Immature natural killer cell (primary cell): ENCODE measurements at regions not wholly inside any gene's neighbourhood (a gene's known extent, or its start where the extent isn't known, plus 50 kb on each side); places are given as distances from the start of the nearest gene placed in this dataset.
"Not testable (repeated sequence)": the region's sequence is repeated elsewhere in the genome, so short reads cannot be mapped to it uniquely, and the experiment has no call there.

Experiments used
- DNase-seq, 3 donors: peaks; one replicate each; pipeline ENCODE4 v3.0.0; 2022; ENCODE audit warnings: mixed read lengths in 1 of 3
- H3K27ac Mint-ChIP-seq, 6 donors: one replicate each; pipeline ENCODE4 v1.8.0; 2020; ENCODE audit warnings: mixed read lengths in 6 of 6, mild to moderate bottlenecking in 5 of 6, inconsistent platforms in 4 of 6, moderate library complexity in 3 of 6
- H3K27me3 Mint-ChIP-seq, 3 donors: one replicate each; pipeline ENCODE4 v1.8.0; 2020 to 2021; ENCODE audit warnings: low read depth in 3 of 3, mild to moderate bottlenecking in 3 of 3, mixed read lengths in 3 of 3, moderate library complexity in 3 of 3, inconsistent platforms in 1 of 3
- H3K36me3 Mint-ChIP-seq, 3 donors: one replicate each; pipeline ENCODE4 v1.8.0; 2020; ENCODE audit warnings: mixed read lengths in 3 of 3, inconsistent platforms in 2 of 3, mild to moderate bottlenecking in 2 of 3
- H3K4me1 Mint-ChIP-seq, 2 donors: one replicate each; pipeline ENCODE4 v1.8.0; 2020; ENCODE audit warnings: inconsistent platforms in 2 of 2, mild to moderate bottlenecking in 2 of 2, mixed read lengths in 2 of 2, moderate library complexity in 1 of 2
- H3K4me3 Mint-ChIP-seq, 5 donors: one replicate each; pipeline ENCODE4 v1.8.0; 2020; ENCODE audit warnings: mild to moderate bottlenecking in 5 of 5, mixed read lengths in 5 of 5, inconsistent platforms in 3 of 5, moderate library complexity in 3 of 5
- H3K9me3 Mint-ChIP-seq, 6 donors: one replicate each; pipeline ENCODE4 v1.8.0; 2020; ENCODE audit warnings: mild to moderate bottlenecking in 6 of 6, mixed read lengths in 6 of 6, inconsistent platforms in 4 of 6, moderate library complexity in 3 of 6

GRCh38 chr2:44098050-44098449 is 70.6 kb upstream of the PPM1B start:
- peak overlapping the region in 1 of 6 donors; percentile 9 for H3K27ac Mint-ChIP-seq
- H3K4me3 Mint-ChIP-seq = no peak overlapping the region
- H3K36me3 Mint-ChIP-seq = no peaks in the 10 kb centered on the region
- peaks cover 24 to 32% of the 10 kb centered on the region in 2 donors for H3K4me1 Mint-ChIP-seq
- DNase-seq = no peak
- no peaks in the 10 kb centered on the region for H3K9me3 Mint-ChIP-seq
- H3K27me3 Mint-ChIP-seq = peaks cover 0 to 2% (median 1%) of the 10 kb centered on the region in 3 donors

GRCh38 chr2:44098891-44099290 is 69.8 kb upstream of the PPM1B start:
- H3K9me3 Mint-ChIP-seq = no peaks in the 10 kb centered on the region
- peaks cover 0 to 1% (median 0%) of the 10 kb centered on the region in 3 donors for H3K27me3 Mint-ChIP-seq
- H3K36me3 Mint-ChIP-seq = no peaks in the 10 kb centered on the region
- DNase-seq = no peak
- no peak overlapping the region for H3K27ac Mint-ChIP-seq
- no peak overlapping the region for H3K4me3 Mint-ChIP-seq
- peaks cover 24 to 32% of the 10 kb centered on the region in 2 donors for H3K4me1 Mint-ChIP-seq

GRCh38 chr2:44100351-44100750 is 68.3 kb upstream of the PPM1B start:
- Mint-ChIP-seq H3K4me1 (peaks cover 24 to 32% of the 10 kb centered on the region in 2 donors), H3K4me3 (peak overlapping the region in 4 of 5 donors; percentile 0 to 57 (median 18)), H3K36me3 (no peaks in the 10 kb centered on the region), H3K27me3 (peaks cover 0 to 1% (median 0%) of the 10 kb centered on the region in 3 donors), H3K9me3 (no peaks in the 10 kb centered on the region), H3K27ac (peak overlapping the region in 5 of 6 donors; percentile 23 to 83 (median 61))
- DNase-seq = peak; percentile 10 to 13 (median 10)

- Mint-ChIP-seq H3K27ac (peak overlapping the region in 2 of 6 donors; percentile 14 to 72), H3K36me3 (no peaks in the 10 kb centered on the region), H3K4me3 (no peak overlapping the region), H3K27me3 (peaks cover 0 to 1% (median 0%) of the 10 kb centered on the region in 3 donors), H3K9me3 (no peaks in the 10 kb centered on the region), H3K4me1 (peaks cover 24 to 32% of the 10 kb centered on the region in 2 donors)
- DNase-seq = no peak
These were observed 67.4 kb upstream of the PPM1B start for GRCh38 chr2:44101246-44101645.

- Mint-ChIP-seq H3K27me3 (peaks cover 0 to 1% (median 0%) of the 10 kb centered on the region in 3 donors), H3K4me1 (peaks cover 21 to 25% of the 10 kb centered on the region in 2 donors), H3K9me3 (no peaks in the 10 kb centered on the region), H3K27ac (no peak overlapping the region), H3K36me3 (no peaks in the 10 kb centered on the region), H3K4me3 (no peak overlapping the region)
- no peak for DNase-seq
These were observed 65.7 kb upstream of the PPM1B start for GRCh38 chr2:44102790-44103562.

- Mint-ChIP-seq H3K27me3 (peaks cover 0 to 1% (median 0%) of the 10 kb centered on the region in 3 donors), H3K4me1 (peaks cover 16 to 20% of the 10 kb centered on the region in 2 donors), H3K36me3 (no peaks in the 10 kb centered on the region), H3K27ac (no peak overlapping the region), H3K9me3 (no peaks in the 10 kb centered on the region), H3K4me3 (no peak overlapping the region)
- no peak for DNase-seq
These were observed 65.0 kb upstream of the PPM1B start for GRCh38 chr2:44103639-44104038.

GRCh38 chr2:44104855-44105271 is 63.8 kb upstream of the PPM1B start:
- no peak for DNase-seq
- Mint-ChIP-seq H3K36me3 (no peaks in the 10 kb centered on the region), H3K27me3 (no peaks in the 10 kb centered on the region), H3K27ac (no peak overlapping the region), H3K4me3 (no peak overlapping the region), H3K9me3 (no peaks in the 10 kb centered on the region), H3K4me1 (peaks cover 12 to 15% of the 10 kb centered on the region in 2 donors)

GRCh38 chr2:44106509-44106908 is 62.2 kb upstream of the PPM1B start:
- H3K9me3 Mint-ChIP-seq = not testable (repeated sequence)

GRCh38 chr2:44107086-44107740 is 61.5 kb upstream of the PPM1B start:
- Mint-ChIP-seq H3K9me3 (no peaks in the 10 kb centered on the region), H3K27ac (no peak overlapping the region), H3K36me3 (no peaks in the 10 kb centered on the region), H3K4me1 (no peaks in the 10 kb centered on the region), H3K27me3 (no peaks in the 10 kb centered on the region), H3K4me3 (no peak overlapping the region)
- DNase-seq = no peak

More at GRCh38 chr2:44106509-44106908, 62.2 kb upstream of the PPM1B start:
- H3K4me3 Mint-ChIP-seq, H3K4me1 Mint-ChIP-seq, H3K27ac Mint-ChIP-seq, DNase-seq, H3K27me3 Mint-ChIP-seq, H3K36me3 Mint-ChIP-seq: not testable (repeated sequence)

GRCh38 chr2:44107974-44108373 is 60.7 kb upstream of the PPM1B start:
- Mint-ChIP-seq H3K4me3 (no peak overlapping the region), H3K27ac (no peak overlapping the region), H3K9me3 (no peaks in the 10 kb centered on the region), H3K27me3 (no peaks in the 10 kb centered on the region), H3K36me3 (no peaks in the 10 kb centered on the region), H3K4me1 (no peaks in the 10 kb centered on the region)
- DNase-seq = no peak

- Mint-ChIP-seq H3K4me1 (no peaks in the 10 kb centered on the region), H3K27ac (peak overlapping the region in 1 of 6 donors; percentile 21), H3K4me3 (no peak overlapping the region), H3K27me3 (peaks cover 0 to 1% (median 0%) of the 10 kb centered on the region in 3 donors), H3K9me3 (no peaks in the 10 kb centered on the region), H3K36me3 (no peaks in the 10 kb centered on the region)
- DNase-seq = no peak
These were observed 59.5 kb upstream of the PPM1B start for GRCh38 chr2:44109166-44109565.

GRCh38 chr2:44110444-44110843 is 58.2 kb upstream of the PPM1B start:
- H3K27me3 Mint-ChIP-seq = peaks cover 0 to 3% (median 1%) of the 10 kb centered on the region in 3 donors
- H3K4me1 Mint-ChIP-seq = no peaks in the 10 kb centered on the region
- no peaks in the 10 kb centered on the region for H3K9me3 Mint-ChIP-seq
- H3K27ac Mint-ChIP-seq = no peak overlapping the region
- H3K36me3 Mint-ChIP-seq = no peaks in the 10 kb centered on the region
- no peak overlapping the region for H3K4me3 Mint-ChIP-seq
- DNase-seq = no peak

GRCh38 chr2:44112096-44112495 is 56.6 kb upstream of the PPM1B start:
- no peaks in the 10 kb centered on the region for H3K36me3 Mint-ChIP-seq
- DNase-seq = no peak
- H3K9me3 Mint-ChIP-seq = no peaks in the 10 kb centered on the region
- H3K27me3 Mint-ChIP-seq = peaks cover 0 to 4% (median 1%) of the 10 kb centered on the region in 3 donors
- no peaks in the 10 kb centered on the region for H3K4me1 Mint-ChIP-seq
- H3K4me3 Mint-ChIP-seq = no peak overlapping the region
- H3K27ac Mint-ChIP-seq = no peak overlapping the region

GRCh38 chr2:44116319-44116718 is 52.4 kb upstream of the PPM1B start:
- Mint-ChIP-seq H3K36me3 (no peaks in the 10 kb centered on the region), H3K27ac (no peak overlapping the region), H3K4me3 (no peak overlapping the region), H3K27me3 (peaks cover 0 to 7% (median 1%) of the 10 kb centered on the region in 3 donors), H3K9me3 (no peaks in the 10 kb centered on the region), H3K4me1 (peaks cover 2 to 7% of the 10 kb centered on the region in 2 donors)
- DNase-seq = no peak
